SU-DHL-6 (cell line): ENCODE measurements at regions not wholly inside any gene's neighbourhood (a gene's known extent, or its start where the extent isn't known, plus 50 kb on each side); places are given as distances from the start of the nearest gene placed in this dataset.

Experiments used
- H2AFZ ChIP-seq: fragments of 200-600 bp; sonication (generic); 2 replicates; pipeline ENCODE4 v1.6.1; 2014; ENCODE audit warnings: low read depth, mild to moderate bottlenecking, moderate library complexity, mixed read lengths, antibody characterized with exemption, low read length; ENCODE audit not compliant: severe bottlenecking
- H3F3A ChIP-seq: fragments of 200-600 bp; shearing (Covaris generic); 2 replicates; pipeline ENCODE4 v1.6.0; 2016; ENCODE audit warnings: antibody characterized with exemption, mild to moderate bottlenecking; ENCODE audit not compliant: insufficient read depth
- H3K27ac ChIP-seq: fragments of 200-600 bp; sonication (generic); 2 replicates; pipeline ENCODE4 v1.5.1; 2016; ENCODE audit warnings: low read depth, mild to moderate bottlenecking, low read length, moderate library complexity, mixed read lengths
- H3K27me3 ChIP-seq: fragments of 200-600 bp; sonication (generic), shearing (Covaris generic); 2 replicates; pipeline ENCODE4 v1.6.0; 2014; ENCODE audit warnings: mild to moderate bottlenecking, low read length
- H3K36me3 ChIP-seq: fragments of 200-600 bp; sonication (generic); 2 replicates; pipeline ENCODE4 v1.6.1; 2014; ENCODE audit warnings: mild to moderate bottlenecking, low read length, mixed read lengths
- H3K4me2 ChIP-seq: fragments of 300-600, 200-600 bp; shearing (Covaris generic), sonication (generic); 2 replicates; pipeline ENCODE4 v1.6.0; 2014; ENCODE audit warnings: low read length, low read depth, mild to moderate bottlenecking; ENCODE audit not compliant: poor library complexity, severe bottlenecking
- H3K4me3 ChIP-seq: fragments of 200-600 bp; sonication (generic); 2 replicates; pipeline ENCODE4 v1.5.1; 2014; ENCODE audit warnings: antibody characterized with exemption, low read length, mild to moderate bottlenecking, mixed read lengths; ENCODE audit not compliant: insufficient read depth, poor library complexity, severe bottlenecking
- H3K79me2 ChIP-seq: fragments of 200-600 bp; sonication (generic); 2 replicates; pipeline ENCODE4 v1.6.1; 2014; ENCODE audit warnings: mild to moderate bottlenecking, low read length, moderate library complexity; ENCODE audit not compliant: insufficient read depth
- H3K9ac ChIP-seq: fragments of 200-600 bp; sonication (generic); 2 replicates; pipeline ENCODE4 v1.7.0; 2014; ENCODE audit warnings: mild to moderate bottlenecking, low read length
- H3K9me2 ChIP-seq: fragments of 200-600 bp; sonication (generic); replicated peaks from 2 replicates; pipeline ENCODE4 v1.6.1; 2014; ENCODE audit warnings: low read length; ENCODE audit not compliant: insufficient read depth
- H3K9me3 ChIP-seq: fragments of 200-600 bp; sonication (generic); 2 replicates; pipeline ENCODE4 v1.6.1; 2014; ENCODE audit warnings: low read length, mixed read lengths; ENCODE audit not compliant: insufficient read depth
- H4K20me1 ChIP-seq: fragments of 200-600 bp; sonication (generic); 2 replicates; pipeline ENCODE4 v1.6.1; 2014; ENCODE audit warnings: low read depth, mild to moderate bottlenecking, antibody characterized with exemption, low read length, moderate library complexity, mixed read lengths
- CTCF ChIP-seq: fragments of 200-600 bp; sonication (generic); IDR thresholded peaks from one replicate; pipeline ENCODE4 v1.5.1; 2017; ENCODE audit warnings: antibody characterized with exemption, mild to moderate bottlenecking, low read length, moderate library complexity; ENCODE audit not compliant: insufficient read depth, poor library complexity, severe bottlenecking
- EZH2phosphoT487 ChIP-seq: fragments of 200-600 bp; sonication (generic), shearing (Covaris generic); conservative IDR thresholded peaks from 2 replicates; pipeline ENCODE4 v1.6.1; 2018; ENCODE audit warnings: mild to moderate bottlenecking, antibody characterized with exemption, low read length, moderate library complexity, mixed read lengths

DNA sequence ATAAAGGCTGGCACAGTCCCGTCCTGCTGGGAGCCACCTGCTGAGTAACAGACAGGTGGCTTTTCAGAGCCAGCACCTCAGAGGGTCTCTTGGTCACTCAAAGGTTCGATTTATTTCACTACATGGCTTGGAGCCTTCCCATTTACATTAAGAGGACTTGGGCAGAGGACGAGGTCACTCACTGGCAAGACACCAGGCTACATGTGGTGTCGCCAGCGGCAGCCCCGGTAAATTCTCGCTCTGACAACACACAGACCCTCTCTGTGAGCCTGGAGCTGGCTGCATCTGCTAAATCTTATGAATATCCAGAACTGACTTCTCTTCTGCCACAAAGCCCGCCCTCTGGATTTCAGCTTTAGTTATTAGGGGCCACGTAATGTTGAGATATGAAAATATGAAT lies 254.7 kb downstream of the VAPA start:
- Histone ChIP-seq H2AFZ (no peak overlapping the region), H3F3A (no peaks in the 10 kb centered on the region), H3K79me2 (no peaks in the 10 kb centered on the region), H3K4me2 (no peak overlapping the region), H4K20me1 (no peaks in the 10 kb centered on the region), H3K27me3 (no peaks in the 10 kb centered on the region), H3K9me2 (no peaks in the 10 kb centered on the region), H3K9me3 (no peaks in the 10 kb centered on the region), H3K27ac (no peak overlapping the region), H3K36me3 (no peaks in the 10 kb centered on the region), H3K9ac (no peak overlapping the region), H3K4me3 (no peak overlapping the region)
- TF ChIP-seq EZH2phosphoT487, result no peak
- no peak for TF ChIP-seq CTCF

DNA sequence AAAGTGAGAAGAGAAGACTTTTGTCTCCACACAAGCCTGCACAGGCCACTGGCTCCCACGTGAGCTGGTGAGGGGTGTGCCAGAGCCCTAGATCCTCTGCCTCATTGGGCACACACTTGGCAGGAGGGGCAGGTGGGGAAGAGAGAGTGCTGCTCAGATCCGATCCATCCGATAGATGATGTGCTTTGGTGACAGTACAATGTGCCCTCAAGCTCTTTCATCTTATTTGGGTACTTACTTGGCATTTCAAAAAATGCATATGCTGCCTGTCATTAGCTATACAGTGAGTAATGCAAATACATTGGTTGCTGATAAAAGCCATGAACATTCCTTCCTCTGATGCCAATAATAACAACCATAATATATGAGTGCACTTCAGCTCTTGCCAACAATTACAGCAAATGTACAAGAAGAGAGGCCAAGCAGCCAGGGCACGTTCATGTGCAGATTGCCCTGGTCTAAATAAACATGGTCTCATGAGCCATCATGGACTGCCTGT lies 255.3 kb downstream of the VAPA start:
- H3K79me2 ChIP-seq, result no peaks in the 10 kb centered on the region
- H3F3A ChIP-seq, result no peaks in the 10 kb centered on the region
- H4K20me1 ChIP-seq, result no peaks in the 10 kb centered on the region
- H3K9ac ChIP-seq, result no peak overlapping the region
- H3K4me3 ChIP-seq, result no peak overlapping the region
- no peaks in the 10 kb centered on the region for H3K9me2 ChIP-seq
- H3K27ac ChIP-seq, result no peak overlapping the region
- TF ChIP-seq CTCF (no peak), EZH2phosphoT487 (no peak)
- no peaks in the 10 kb centered on the region for H3K27me3 ChIP-seq
- H3K36me3 ChIP-seq, result no peaks in the 10 kb centered on the region
- no peaks in the 10 kb centered on the region for H3K9me3 ChIP-seq
- no peak overlapping the region for H2AFZ ChIP-seq
- H3K4me2 ChIP-seq, result no peak overlapping the region

DNA sequence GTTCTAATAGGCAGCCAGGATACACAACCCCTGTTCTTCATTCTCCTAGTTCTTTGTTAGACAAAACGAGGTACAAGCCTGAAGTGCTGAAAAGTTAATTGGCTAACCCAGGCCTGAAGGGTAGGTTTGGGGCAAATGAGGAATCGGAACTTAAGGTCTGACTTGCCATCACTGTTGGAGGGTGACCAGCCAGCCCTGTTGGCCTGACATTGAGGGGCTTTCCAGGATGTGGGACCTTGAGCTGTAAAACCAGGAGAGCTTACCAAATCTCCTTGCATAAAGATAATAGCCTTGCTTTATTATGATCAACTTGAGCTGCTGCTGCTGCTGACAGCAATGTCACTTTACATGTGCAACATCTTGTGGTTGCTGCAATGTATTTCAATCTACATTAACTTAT lies 256.0 kb downstream of the VAPA start:
- Histone ChIP-seq H2AFZ (no peak overlapping the region), H3K27me3 (no peaks in the 10 kb centered on the region), H3K36me3 (no peaks in the 10 kb centered on the region), H3K9me2 (no peaks in the 10 kb centered on the region), H3K4me2 (no peak overlapping the region), H3K27ac (no peak overlapping the region), H3K9ac (no peak overlapping the region), H3K79me2 (no peaks in the 10 kb centered on the region), H4K20me1 (no peaks in the 10 kb centered on the region), H3K9me3 (no peaks in the 10 kb centered on the region), H3F3A (no peaks in the 10 kb centered on the region), H3K4me3 (no peak overlapping the region)
- TF ChIP-seq CTCF, result no peak
- TF ChIP-seq EZH2phosphoT487, result no peak
